ENCODE measurements at regions not wholly inside any gene's neighbourhood (a gene's known extent, or its start where the extent isn't known, plus 50 kb on each side); places are given as distances from the start of the nearest gene placed in this dataset.
"Not testable (repeated sequence)": the region's sequence is repeated elsewhere in the genome, so short reads cannot be mapped to it uniquely, and the experiment has no call there.

DNA sequence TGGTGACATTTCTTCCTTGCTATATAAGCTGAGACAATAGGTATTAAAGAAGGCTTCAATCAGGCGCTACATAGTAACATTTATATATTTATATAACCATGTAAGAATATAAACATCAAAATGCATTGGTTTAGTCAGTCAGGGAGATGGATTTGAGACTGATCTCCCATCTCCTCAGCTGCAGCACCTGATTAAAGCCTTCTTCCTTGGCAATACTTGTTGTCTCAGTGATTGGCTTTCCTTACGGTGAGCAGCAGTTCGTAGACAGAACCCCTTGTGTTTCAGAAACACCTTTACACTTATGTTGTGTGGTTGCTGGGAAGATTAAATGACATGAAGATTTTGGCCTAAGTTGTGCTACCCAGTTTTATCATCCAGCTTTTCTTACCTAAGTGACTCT lies 323.3 kb upstream of the DUSP10 start:
- ATAC-seq (no peak), DNase-seq (no peak)
- intact Hi-C loops (cut with DNase I): no loop called here
- H3K27ac ChIP-seq (ENCODE audit: low read length): no peak overlapping the region
- WGBS: 95% methylated on average over 3 of the region's 3 CpGs
- no peak overlapping the region for H3K4me3 ChIP-seq (ENCODE audit: low read length)
- H3K9me3 ChIP-seq (ENCODE audit: control insufficient read depth, low read length): no peaks in the 10 kb centered on the region
- H3K4me1 ChIP-seq (ENCODE audit: control insufficient read depth, insufficient read depth, low read length): no peaks in the 10 kb centered on the region
- no peaks in the 10 kb centered on the region for H3K27me3 ChIP-seq (ENCODE audit: control insufficient read depth, insufficient read depth)

DNA sequence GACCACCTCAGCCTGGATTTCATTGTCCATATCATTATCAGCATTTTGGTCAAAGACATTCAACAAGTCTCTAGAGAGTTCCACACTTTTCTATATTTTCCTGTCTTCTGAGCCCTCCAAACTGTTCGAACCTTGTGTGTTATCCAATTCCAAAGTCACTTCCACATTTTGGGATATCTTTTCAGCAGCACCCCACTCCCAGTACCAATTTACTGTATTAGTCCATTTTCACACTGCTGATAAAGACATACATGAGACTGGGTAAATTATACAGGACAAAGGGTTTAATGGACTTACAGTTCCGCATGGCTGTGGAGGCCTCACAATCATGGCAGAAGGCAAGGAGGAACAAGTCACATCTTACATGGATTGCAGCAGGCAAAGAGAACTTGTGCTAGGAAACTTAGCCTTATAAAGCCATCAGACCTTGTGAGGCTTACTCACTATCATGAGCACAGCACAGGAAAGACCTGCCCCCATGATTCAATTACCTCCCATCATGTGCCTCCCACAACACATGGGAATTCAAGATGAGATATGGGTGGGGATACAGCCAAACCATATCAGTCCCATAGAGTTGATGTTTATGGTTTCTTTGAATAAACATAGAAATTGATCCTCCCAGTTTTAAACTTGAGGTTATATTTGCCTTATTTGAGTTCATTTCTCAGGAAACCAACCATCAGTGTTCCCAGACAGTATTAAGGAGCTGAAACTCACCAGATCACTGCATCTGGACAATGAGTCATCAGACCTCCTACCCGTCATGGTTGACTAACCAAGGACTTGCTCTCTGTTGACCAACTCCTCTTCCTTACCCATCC lies 322.7 kb upstream of the DUSP10 start:
- WGBS: 89% methylated on average over 3 of the region's 3 CpGs
- intact Hi-C loops (cut with DNase I): no loop called here
- ATAC-seq (no peak), DNase-seq (no peak)
- Histone ChIP-seq H3K9me3 (ENCODE audit: control insufficient read depth, low read length) (no peaks in the 10 kb centered on the region), H3K4me3 (ENCODE audit: low read length) (no peak overlapping the region), H3K27ac (ENCODE audit: low read length) (no peak overlapping the region), H3K4me1 (ENCODE audit: control insufficient read depth, insufficient read depth, low read length) (no peaks in the 10 kb centered on the region), H3K27me3 (ENCODE audit: control insufficient read depth, insufficient read depth) (no peaks in the 10 kb centered on the region)

DNA sequence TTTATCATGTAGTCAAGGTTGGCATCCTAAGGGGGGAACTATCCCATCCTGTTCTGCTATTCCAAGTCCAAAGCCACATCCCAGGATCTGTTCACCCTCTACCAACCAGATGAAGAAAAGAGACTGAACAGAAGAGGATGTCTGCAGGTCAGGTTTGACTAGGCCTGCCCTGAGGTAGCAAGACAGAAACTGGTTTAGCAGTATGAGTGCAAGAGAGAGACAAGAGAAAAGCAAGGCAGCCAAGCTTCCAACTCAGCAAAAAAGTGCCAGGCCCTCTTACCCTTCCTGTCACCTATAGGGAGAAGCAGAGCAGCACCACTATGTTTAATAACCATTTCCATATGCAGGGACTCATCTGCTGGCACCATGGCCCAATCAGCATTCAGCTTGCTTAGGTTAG lies 320.8 kb upstream of the DUSP10 start:
- Histone ChIP-seq H3K4me3 (ENCODE audit: low read length) (no peak overlapping the region), H3K27me3 (ENCODE audit: control insufficient read depth, insufficient read depth) (no peaks in the 10 kb centered on the region), H3K4me1 (ENCODE audit: control insufficient read depth, insufficient read depth, low read length) (no peaks in the 10 kb centered on the region), H3K9me3 (ENCODE audit: control insufficient read depth, low read length) (no peaks in the 10 kb centered on the region), H3K27ac (ENCODE audit: low read length) (no peak overlapping the region)
- DNase-seq (no peak), ATAC-seq (no peak)
- intact Hi-C loops (cut with DNase I): no loop called here

DNA sequence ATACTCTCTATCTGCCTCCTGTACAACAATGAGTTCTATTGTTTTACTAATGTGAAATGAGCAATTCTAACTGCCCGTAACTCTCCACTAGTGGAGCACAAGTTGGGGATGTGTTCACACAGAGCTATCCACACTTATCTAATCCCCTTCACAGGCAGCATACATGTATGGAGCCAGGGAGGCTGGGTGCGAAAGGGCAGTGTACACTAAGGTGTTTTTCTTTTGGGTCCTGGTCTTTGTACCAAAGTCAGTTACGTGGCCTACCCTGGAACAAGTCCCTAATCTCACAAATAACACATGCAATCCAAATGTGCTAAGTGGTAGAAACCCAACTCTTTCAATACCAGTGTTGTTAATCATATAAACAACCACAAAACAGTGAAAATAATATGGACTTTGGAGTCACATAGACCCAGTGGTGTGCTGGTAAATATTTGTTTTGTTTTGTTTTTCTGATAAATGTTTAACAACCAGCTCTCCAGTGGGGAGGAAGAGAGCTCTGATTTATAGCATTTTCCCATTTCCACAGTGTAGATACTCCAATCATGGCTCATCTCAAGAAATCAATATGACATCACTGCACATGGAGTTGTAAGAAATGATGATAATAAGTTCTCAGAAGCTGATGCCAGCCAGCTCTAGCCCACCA lies 319.9 kb upstream of the DUSP10 start:
- Histone ChIP-seq H3K27me3 (ENCODE audit: control insufficient read depth, insufficient read depth) (no peaks in the 10 kb centered on the region), H3K4me3 (ENCODE audit: low read length) (no peak overlapping the region), H3K9me3 (ENCODE audit: control insufficient read depth, low read length) (no peaks in the 10 kb centered on the region), H3K27ac (ENCODE audit: low read length) (no peak overlapping the region), H3K4me1 (ENCODE audit: control insufficient read depth, insufficient read depth, low read length) (no peaks in the 10 kb centered on the region)
- DNase-seq (no peak), ATAC-seq (peak in 1 of 2 donors; percentile 22)
- 68% methylated on average over 3 of the region's 3 CpGs for WGBS
- intact Hi-C loops (cut with DNase I): no loop called here

DNA sequence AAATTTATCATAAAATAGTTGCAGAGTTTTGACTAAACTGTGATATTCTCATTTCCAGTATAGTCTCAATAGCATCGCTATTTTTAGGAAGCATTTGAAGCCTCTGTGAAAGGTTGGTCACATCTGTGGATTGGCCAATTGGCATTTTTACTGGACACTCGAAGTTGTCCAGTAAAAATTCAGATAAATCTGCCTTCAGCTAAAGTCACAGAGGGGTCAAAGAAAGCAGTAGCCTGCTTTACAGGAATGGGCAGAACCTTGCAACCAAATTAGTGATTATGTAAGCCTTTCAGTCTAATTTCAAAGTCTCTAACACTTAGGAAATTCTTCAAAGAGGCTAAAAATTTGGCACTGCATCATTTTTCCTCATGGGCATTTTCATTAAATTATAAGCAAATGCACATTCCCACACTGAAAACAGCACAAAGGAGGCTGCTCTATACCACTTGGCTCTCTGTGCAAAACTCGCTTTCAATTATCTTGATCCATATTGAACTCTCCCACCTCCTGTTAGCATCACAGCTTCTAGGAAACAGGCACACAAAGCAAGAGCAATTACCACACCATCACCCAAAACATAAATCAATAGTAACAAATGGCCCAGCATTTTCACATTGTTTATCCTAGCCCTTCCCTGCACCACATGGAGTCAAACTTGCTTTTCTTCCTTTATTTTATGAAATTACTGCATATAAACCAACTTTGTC lies 318.5 kb upstream of the DUSP10 start:
- H3K27me3 ChIP-seq (ENCODE audit: control insufficient read depth, insufficient read depth): no peaks in the 10 kb centered on the region
- ATAC-seq: no peak
- WGBS: 64% methylated on average over 3 of the region's 3 CpGs
- no peaks in the 10 kb centered on the region for H3K9me3 ChIP-seq (ENCODE audit: control insufficient read depth, low read length)
- no peak overlapping the region for H3K4me3 ChIP-seq (ENCODE audit: low read length)
- intact Hi-C loops (cut with DNase I): no loop called here
- DNase-seq: no peak
- no peak overlapping the region for H3K27ac ChIP-seq (ENCODE audit: low read length)
- no peaks in the 10 kb centered on the region for H3K4me1 ChIP-seq (ENCODE audit: control insufficient read depth, insufficient read depth, low read length)

DNA sequence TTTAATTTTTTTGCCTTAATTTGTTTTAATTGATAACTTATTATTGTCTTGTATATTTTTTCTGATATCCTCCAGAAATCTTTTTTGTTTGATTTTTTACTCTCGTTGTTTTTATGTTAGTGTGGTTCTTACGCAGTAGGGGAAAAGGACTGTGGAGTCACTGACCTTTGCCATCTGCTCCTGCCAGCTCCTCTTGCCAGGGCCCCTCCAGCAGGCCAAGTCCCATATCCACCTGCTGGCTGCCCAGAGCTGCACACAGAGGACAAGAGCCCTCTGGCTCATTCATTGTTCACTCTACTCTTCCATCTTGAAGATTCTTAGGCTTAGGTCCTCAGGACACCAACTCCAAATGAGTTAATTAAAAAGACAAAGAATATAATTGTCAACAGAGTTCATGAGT lies 316.4 kb upstream of the DUSP10 start:
- Histone ChIP-seq H3K27ac (ENCODE audit: low read length) (no peak overlapping the region), H3K27me3 (ENCODE audit: control insufficient read depth, insufficient read depth) (no peaks in the 10 kb centered on the region), H3K4me3 (ENCODE audit: low read length) (no peak overlapping the region), H3K9me3 (ENCODE audit: control insufficient read depth, low read length) (no peaks in the 10 kb centered on the region), H3K4me1 (ENCODE audit: control insufficient read depth, insufficient read depth, low read length) (no peaks in the 10 kb centered on the region)
- intact Hi-C loops (cut with DNase I): no loop called here
- DNase-seq: no peak
- ATAC-seq: no peak
- WGBS: 91% methylated on average over 2 of the region's 2 CpGs

DNA sequence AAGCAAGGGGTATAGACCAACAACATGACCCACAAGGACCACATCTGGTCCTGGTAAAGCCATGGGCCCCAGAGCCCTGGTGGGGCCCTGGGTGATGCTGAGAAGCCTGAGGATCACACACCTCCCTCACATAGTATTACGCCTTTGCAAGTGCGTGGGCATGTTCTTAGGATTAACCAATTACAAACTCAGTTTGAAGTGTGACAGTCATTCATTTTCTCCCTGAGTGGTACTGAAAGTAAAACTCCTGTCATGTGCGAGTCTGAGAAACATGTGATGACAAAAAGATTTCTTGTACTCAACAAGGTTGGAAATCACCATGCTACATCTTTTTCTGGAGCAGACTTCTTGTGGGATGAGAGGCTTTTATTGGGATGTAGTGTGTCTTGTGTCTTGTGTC lies 315.3 kb upstream of the DUSP10 start:
- Histone ChIP-seq H3K27ac (ENCODE audit: low read length) (no peak overlapping the region), H3K4me3 (ENCODE audit: low read length) (no peak overlapping the region), H3K9me3 (ENCODE audit: control insufficient read depth, low read length) (no peaks in the 10 kb centered on the region), H3K27me3 (ENCODE audit: control insufficient read depth, insufficient read depth) (no peaks in the 10 kb centered on the region), H3K4me1 (ENCODE audit: control insufficient read depth, insufficient read depth, low read length) (no peaks in the 10 kb centered on the region)
- no peak for ATAC-seq
- no peak for DNase-seq
- WGBS: 94% methylated on average over 3 of the region's 3 CpGs
- intact Hi-C loops (cut with DNase I): no loop called here

DNA sequence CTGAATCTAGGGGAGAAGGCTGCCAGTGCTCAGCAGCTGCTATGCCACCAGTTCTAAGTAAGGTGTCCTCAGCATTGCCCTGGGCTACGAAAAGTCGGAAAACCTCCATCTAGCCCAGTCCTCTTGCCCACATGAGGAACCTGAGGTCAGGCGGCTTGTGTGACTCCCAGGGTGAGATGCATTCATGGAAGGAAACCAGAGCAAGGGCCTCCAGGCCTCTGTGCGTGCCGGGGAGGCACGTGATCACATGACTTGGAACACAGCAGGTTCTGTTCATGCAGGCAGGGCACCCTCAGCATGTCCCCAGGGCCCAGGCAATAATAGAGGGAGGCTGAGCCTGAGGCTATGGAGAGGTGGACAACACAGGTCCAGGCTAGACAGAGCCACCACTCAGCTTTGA lies 312.5 kb upstream of the DUSP10 start:
- Histone ChIP-seq H3K27me3 (ENCODE audit: control insufficient read depth, insufficient read depth) (no peaks in the 10 kb centered on the region), H3K27ac (ENCODE audit: low read length) (no peak overlapping the region), H3K9me3 (ENCODE audit: control insufficient read depth, low read length) (no peaks in the 10 kb centered on the region), H3K4me3 (ENCODE audit: low read length) (no peak overlapping the region), H3K4me1 (ENCODE audit: control insufficient read depth, insufficient read depth, low read length) (no peaks in the 10 kb centered on the region)
- ATAC-seq: no peak
- intact Hi-C loops (cut with DNase I): no loop called here
- 85% methylated on average over 6 of the region's 6 CpGs for WGBS
- no peak for DNase-seq

DNA sequence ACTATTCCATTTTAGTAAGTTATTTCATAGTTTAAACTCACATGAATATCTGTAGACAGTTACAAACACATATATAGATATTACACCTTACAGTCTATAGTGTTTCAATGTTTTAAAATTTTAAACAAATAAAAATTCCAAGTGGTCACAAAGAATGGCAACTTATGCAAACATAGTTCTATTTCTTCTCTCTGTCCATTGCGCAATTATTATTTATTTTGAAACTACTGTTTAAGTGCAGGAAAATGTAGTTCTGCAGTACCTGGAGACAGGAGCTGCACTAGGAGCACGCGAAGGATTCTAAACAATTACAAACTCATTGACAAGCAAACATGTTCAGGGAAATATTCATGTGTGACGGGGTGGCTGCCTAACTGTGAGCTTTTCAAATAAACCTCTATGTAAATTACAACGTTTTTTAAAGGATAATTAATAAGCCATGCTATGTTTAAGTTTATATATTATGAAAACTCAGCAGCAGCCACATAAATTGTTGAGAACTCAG lies 312.0 kb upstream of the DUSP10 start:
- no peak overlapping the region for H3K27ac ChIP-seq (ENCODE audit: low read length)
- H3K4me3 ChIP-seq (ENCODE audit: low read length): no peak overlapping the region
- 86% methylated on average over 5 of the region's 5 CpGs for WGBS
- ATAC-seq (no peak), DNase-seq (no peak)
- no peaks in the 10 kb centered on the region for H3K4me1 ChIP-seq (ENCODE audit: control insufficient read depth, insufficient read depth, low read length)
- intact Hi-C loops (cut with DNase I): no loop called here
- H3K27me3 ChIP-seq (ENCODE audit: control insufficient read depth, insufficient read depth): no peaks in the 10 kb centered on the region
- no peaks in the 10 kb centered on the region for H3K9me3 ChIP-seq (ENCODE audit: control insufficient read depth, low read length)

DNA sequence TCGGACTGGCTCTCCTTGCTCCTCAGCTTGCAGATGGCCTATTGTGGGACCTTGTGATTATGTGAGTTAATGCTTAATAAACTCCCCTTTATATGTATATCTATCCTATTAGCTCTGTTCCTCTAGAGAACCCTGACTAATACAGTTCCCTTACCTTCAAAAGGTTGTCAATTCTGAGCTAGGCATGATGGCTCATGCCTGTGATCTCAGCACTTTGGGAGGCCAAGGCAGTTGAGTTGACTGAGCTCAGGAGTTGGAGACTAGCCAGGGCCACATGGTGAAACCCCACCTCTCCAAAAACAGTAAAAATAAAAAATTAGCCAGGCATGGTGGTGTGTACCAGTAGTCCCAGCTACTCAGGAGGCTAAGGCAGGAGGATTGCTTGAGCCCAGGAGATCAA lies 309.4 kb upstream of the DUSP10 start:
- intact Hi-C loops (cut with DNase I); H3K4me1 ChIP-seq (ENCODE audit: control insufficient read depth, insufficient read depth, low read length); H3K4me3 ChIP-seq (ENCODE audit: low read length); ATAC-seq; H3K9me3 ChIP-seq (ENCODE audit: control insufficient read depth, low read length); H3K27ac ChIP-seq (ENCODE audit: low read length); DNase-seq; H3K27me3 ChIP-seq (ENCODE audit: control insufficient read depth, insufficient read depth): not testable (repeated sequence)
- 100% methylated on average over 1 of the region's 1 CpG for WGBS

DNA sequence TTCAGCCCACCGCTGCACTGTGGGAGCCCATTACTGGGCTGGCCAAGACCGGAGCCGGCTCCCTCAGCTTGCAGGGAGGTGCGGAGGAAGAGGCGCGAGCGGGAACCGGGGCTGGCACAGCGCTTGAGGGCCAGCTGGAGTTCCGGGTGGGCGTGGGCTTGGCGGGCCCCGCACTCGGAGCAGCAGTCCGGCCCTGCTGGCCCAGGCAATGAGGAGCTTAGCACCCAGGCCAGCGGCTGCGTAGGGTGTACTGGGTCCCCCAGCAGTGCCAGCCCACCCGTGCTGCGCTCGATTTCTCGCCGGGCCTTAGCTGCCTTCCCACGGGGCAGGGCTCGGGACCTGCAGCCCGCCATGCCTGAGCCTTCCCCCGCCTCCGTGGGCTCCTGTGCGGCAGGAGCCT lies 307.8 kb upstream of the DUSP10 start:
- DNase-seq; H3K27ac ChIP-seq (ENCODE audit: low read length); intact Hi-C loops (cut with DNase I); H3K4me1 ChIP-seq (ENCODE audit: control insufficient read depth, insufficient read depth, low read length); H3K27me3 ChIP-seq (ENCODE audit: control insufficient read depth, insufficient read depth); H3K4me3 ChIP-seq (ENCODE audit: low read length); ATAC-seq; H3K9me3 ChIP-seq (ENCODE audit: control insufficient read depth, low read length): not testable (repeated sequence)
- WGBS: 94% methylated on average over 28 of the region's 28 CpGs
